ENCODE measurements at regions not wholly inside any gene's neighbourhood (a gene's known extent, or its start where the extent isn't known, plus 50 kb on each side); places are given as distances from the start of the nearest gene placed in this dataset.

DNA sequence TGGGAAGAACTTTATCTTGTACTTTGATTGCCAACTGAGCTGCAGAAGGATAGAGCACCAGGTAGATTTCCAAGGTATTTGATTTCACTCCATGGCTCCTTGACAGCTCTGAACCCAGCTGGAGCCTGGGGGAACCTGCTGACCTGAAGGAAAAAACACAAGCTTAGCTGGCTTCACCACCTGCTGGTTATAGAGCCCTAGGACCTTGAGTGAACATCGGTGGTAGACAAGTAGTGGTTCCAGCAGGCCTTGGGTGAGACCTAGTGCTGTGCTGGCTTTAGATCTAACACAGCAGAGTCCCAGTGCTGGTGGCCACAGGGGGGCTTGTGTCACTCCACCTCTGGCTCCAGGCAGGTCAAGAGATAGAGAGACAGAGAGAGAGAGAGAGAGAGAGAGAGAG, 1102.6 kb downstream of the ADGRL3 start:
- CTCF ChIA-PET, result no interaction called here
- H3K36me3 ChIP-seq (ENCODE audit: insufficient read depth, low read length, poor library complexity, severe bottlenecking), result no peaks in the 10 kb centered on the region
- H3K27ac ChIP-seq (ENCODE audit: low read depth, low read length, poor library complexity, severe bottlenecking), result no peak overlapping the region
- H3K9me3 ChIP-seq (ENCODE audit: low read depth, low read length, poor library complexity, severe bottlenecking), result no peaks in the 10 kb centered on the region
- no peak overlapping the region for H3K4me3 ChIP-seq (ENCODE audit: low read depth, low read length, poor library complexity, severe bottlenecking)
- POLR2A ChIA-PET (ENCODE audit: low non-redundant PET), result no interaction called here
- TF ChIP-seq EZH2 (IDR thresholded peaks at IDR 0.05; ENCODE audit: borderline replicate concordance, low read depth, low read length, poor library complexity, severe bottlenecking) (no peak), CTCF (conservative IDR thresholded peaks at IDR 0.05; ENCODE audit: low read depth, low read length) (no peak)
- intact Hi-C loops (cut with micrococcal nuclease; ENCODE audit: unreplicated experiment), result no loop called here
- no TSS peak for BruUV-seq (replicated peaks)
- DNase-seq (ENCODE audit: low spot score), result no peak
- H3K27me3 ChIP-seq (replicated peaks; ENCODE audit: insufficient read depth, low read depth, low read length, poor library complexity), result no peaks in the 10 kb centered on the region
- no peaks in the 10 kb centered on the region for H3K4me1 ChIP-seq (ENCODE audit: insufficient read depth, low read length, poor library complexity, severe bottlenecking)

DNA sequence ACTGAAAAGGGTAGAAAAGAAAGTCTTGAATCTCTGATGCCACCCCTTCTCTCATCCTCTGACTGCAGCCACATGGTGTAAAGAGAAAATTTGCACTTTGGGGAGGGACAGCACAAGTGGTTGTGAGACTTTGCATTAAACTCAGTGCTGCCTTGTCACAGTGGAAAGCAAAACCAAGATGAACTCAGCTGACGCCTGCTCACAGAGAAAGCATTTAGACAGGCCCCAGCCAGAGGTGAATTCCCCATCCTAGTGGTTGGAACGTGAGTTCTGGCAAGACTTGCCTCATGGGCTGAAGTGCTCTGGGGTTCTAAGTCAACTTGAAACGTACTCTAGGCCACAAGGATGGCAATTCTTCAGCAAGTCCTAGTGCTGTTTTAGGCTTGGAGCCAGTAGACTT, 1101.4 kb downstream of the ADGRL3 start:
- CTCF ChIA-PET, result no interaction called here
- TF ChIP-seq CTCF (conservative IDR thresholded peaks at IDR 0.05; ENCODE audit: low read depth, low read length) (no peak), EZH2 (IDR thresholded peaks at IDR 0.05; ENCODE audit: borderline replicate concordance, low read depth, low read length, poor library complexity, severe bottlenecking) (no peak)

DNA sequence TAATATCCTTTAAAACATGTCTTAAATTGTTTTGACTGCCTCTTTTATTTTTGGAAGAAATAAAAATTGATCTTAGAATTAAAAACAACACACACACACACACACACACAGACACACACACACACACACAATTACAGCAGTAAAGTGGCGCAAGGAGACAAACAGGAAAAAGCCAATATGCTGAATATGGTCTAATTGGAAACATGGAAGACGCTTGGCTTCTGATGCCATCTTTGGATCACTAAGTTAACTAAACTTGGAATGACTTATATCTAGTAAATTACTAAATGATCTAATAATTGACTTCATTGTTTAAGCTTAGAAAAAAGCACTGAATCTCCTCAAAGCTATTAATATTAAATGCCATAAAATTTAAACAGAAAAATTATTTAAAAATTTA, 1093.4 kb downstream of the ADGRL3 start:
- Histone ChIP-seq H3K9me3 (ENCODE audit: low read depth, low read length, poor library complexity, severe bottlenecking) (no peaks in the 10 kb centered on the region), H3K27ac (ENCODE audit: low read depth, low read length, poor library complexity, severe bottlenecking) (no peak overlapping the region), H3K27me3 (replicated peaks; ENCODE audit: insufficient read depth, low read depth, low read length, poor library complexity) (no peaks in the 10 kb centered on the region), H3K4me3 (ENCODE audit: low read depth, low read length, poor library complexity, severe bottlenecking) (no peak overlapping the region), H3K36me3 (ENCODE audit: insufficient read depth, low read length, poor library complexity, severe bottlenecking) (no peaks in the 10 kb centered on the region), H3K4me1 (ENCODE audit: insufficient read depth, low read length, poor library complexity, severe bottlenecking) (no peaks in the 10 kb centered on the region)
- intact Hi-C loops (cut with micrococcal nuclease; ENCODE audit: unreplicated experiment), result no loop called here
- no peak for TF ChIP-seq CTCF (conservative IDR thresholded peaks at IDR 0.05; ENCODE audit: low read depth, low read length)
- TF ChIP-seq EZH2 (IDR thresholded peaks at IDR 0.05; ENCODE audit: borderline replicate concordance, low read depth, low read length, poor library complexity, severe bottlenecking), result no peak
- POLR2A ChIA-PET (ENCODE audit: low non-redundant PET), result no interaction called here
- no peak for DNase-seq (ENCODE audit: low spot score)
- no TSS peak for BruUV-seq (replicated peaks)
- CTCF ChIA-PET, result no interaction called here

More for the DNA sequence above, 1101.4 kb downstream of the ADGRL3 start:
- H3K9me3 ChIP-seq (ENCODE audit: low read depth, low read length, poor library complexity, severe bottlenecking), result no peaks in the 10 kb centered on the region
- no peaks in the 10 kb centered on the region for H3K4me1 ChIP-seq (ENCODE audit: insufficient read depth, low read length, poor library complexity, severe bottlenecking)
- no peak for DNase-seq (ENCODE audit: low spot score)
- intact Hi-C loops (cut with micrococcal nuclease; ENCODE audit: unreplicated experiment), result no loop called here
- no peaks in the 10 kb centered on the region for H3K36me3 ChIP-seq (ENCODE audit: insufficient read depth, low read length, poor library complexity, severe bottlenecking)
- H3K27ac ChIP-seq (ENCODE audit: low read depth, low read length, poor library complexity, severe bottlenecking), result no peak overlapping the region
- POLR2A ChIA-PET (ENCODE audit: low non-redundant PET), result no interaction called here
- H3K4me3 ChIP-seq (ENCODE audit: low read depth, low read length, poor library complexity, severe bottlenecking), result no peak overlapping the region
- no TSS peak for BruUV-seq (replicated peaks)
- H3K27me3 ChIP-seq (replicated peaks; ENCODE audit: insufficient read depth, low read depth, low read length, poor library complexity), result no peaks in the 10 kb centered on the region

Measured in A673 (cell line).